ENCODE measurements at regions not wholly inside any gene's neighbourhood (a gene's known extent, or its start where the extent isn't known, plus 50 kb on each side); places are given as distances from the start of the nearest gene placed in this dataset.

DNA sequence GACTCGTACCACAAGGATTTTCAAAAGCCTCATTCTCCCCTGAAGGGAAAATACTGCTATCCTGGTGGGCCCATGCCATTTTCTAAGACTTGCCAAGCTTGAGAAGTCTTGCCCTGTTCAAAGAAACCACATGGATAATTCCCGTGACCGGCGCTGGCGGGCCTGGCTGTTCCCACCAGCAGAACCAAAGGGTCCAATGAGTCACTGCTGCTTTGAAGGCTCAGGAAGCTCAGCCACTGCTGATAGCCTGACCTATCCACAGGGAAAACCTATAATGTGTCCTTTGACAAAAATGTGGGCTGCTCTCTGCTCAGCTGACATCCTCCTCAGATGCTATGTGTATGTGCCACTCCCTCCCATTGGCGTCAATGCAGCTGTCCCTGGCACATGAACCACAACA lies 137.9 kb upstream of the RAB12 start:
- no peak for TF ChIP-seq MYBL2 (CRISPR knock-in tag; IDR thresholded peaks at IDR 0.05)
- TF ChIP-seq, protein P1, sequence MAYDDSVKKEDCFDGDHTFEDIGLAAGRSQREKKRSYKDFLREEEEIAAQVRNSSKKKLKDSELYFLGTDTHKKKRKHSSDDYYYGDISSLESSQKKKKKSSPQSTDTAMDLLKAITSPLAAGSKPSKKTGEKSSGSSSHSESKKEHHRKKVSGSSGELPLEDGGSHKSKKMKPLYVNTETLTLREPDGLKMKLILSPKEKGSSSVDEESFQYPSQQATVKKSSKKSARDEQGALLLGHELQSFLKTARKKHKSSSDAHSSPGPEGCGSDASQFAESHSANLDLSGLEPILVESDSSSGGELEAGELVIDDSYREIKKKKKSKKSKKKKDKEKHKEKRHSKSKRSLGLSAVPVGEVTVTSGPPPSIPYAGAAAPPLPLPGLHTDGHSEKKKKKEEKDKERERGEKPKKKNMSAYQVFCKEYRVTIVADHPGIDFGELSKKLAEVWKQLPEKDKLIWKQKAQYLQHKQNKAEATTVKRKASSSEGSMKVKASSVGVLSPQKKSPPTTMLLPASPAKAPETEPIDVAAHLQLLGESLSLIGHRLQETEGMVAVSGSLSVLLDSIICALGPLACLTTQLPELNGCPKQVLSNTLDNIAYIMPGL (CRISPR knock-in tag; IDR thresholded peaks at IDR 0.05) = no peak
- TF ChIP-seq SP1 (CRISPR knock-in tag; conservative IDR thresholded peaks at IDR 0.05) = no peak
- no peak for TF ChIP-seq ELF4 (CRISPR knock-in tag; IDR thresholded peaks at IDR 0.05; ENCODE audit: low read depth)
- TF ChIP-seq, protein P2, sequence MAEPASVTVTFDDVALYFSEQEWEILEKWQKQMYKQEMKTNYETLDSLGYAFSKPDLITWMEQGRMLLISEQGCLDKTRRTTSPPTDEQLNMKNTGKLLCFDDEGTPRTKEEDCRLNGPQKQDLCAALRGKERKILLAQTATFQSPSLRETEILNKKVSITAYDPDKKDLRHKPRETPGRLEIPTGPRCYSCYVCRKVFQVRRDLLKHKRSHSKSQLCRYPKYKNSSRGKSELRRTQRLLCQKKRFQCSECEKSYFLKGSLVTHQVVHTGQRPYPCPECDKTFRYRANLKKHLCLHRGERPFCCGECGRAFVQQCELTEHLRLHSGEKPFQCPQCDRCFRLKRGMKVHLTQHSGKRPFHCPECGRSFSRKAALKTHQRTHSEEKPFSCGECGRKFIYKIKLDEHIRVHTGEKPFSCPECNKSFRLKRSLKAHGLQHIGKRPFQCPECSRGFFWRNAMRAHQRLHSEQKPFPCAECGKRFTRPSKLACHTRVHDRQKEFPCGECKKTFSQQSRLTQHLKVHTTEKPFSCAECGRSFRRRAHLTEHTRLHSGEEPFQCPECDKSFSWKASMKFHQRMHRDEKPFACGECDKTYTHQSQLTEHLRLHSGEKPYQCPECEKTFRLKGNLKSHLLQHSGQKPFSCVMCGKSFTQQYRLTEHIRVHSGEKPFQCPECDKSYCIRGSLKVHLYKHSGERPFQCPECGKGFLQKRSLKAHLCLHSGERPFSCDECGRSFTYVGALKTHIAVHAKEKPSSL (CRISPR knock-in tag; conservative IDR thresholded peaks at IDR 0.05) = no peak
- no peak for TF ChIP-seq HMGA2 (CRISPR knock-in tag; IDR thresholded peaks at IDR 0.05)
- TF ChIP-seq ZNF416 (CRISPR knock-in tag; IDR thresholded peaks at IDR 0.05) = no peak
- TF ChIP-seq, protein P3, sequence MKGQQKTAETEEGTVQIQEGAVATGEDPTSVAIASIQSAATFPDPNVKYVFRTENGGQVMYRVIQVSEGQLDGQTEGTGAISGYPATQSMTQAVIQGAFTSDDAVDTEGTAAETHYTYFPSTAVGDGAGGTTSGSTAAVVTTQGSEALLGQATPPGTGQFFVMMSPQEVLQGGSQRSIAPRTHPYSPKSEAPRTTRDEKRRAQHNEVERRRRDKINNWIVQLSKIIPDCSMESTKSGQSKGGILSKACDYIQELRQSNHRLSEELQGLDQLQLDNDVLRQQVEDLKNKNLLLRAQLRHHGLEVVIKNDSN (CRISPR knock-in tag; IDR thresholded peaks at IDR 0.05) = no peak
- TF ChIP-seq, protein P4, sequence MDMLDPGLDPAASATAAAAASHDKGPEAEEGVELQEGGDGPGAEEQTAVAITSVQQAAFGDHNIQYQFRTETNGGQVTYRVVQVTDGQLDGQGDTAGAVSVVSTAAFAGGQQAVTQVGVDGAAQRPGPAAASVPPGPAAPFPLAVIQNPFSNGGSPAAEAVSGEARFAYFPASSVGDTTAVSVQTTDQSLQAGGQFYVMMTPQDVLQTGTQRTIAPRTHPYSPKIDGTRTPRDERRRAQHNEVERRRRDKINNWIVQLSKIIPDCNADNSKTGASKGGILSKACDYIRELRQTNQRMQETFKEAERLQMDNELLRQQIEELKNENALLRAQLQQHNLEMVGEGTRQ (CRISPR knock-in tag; IDR thresholded peaks at IDR 0.05) = no peak
- no peak for TF ChIP-seq IRF2 (CRISPR knock-in tag; IDR thresholded peaks at IDR 0.05; ENCODE audit: borderline replicate concordance, low read depth)
- TF ChIP-seq, protein P5, sequence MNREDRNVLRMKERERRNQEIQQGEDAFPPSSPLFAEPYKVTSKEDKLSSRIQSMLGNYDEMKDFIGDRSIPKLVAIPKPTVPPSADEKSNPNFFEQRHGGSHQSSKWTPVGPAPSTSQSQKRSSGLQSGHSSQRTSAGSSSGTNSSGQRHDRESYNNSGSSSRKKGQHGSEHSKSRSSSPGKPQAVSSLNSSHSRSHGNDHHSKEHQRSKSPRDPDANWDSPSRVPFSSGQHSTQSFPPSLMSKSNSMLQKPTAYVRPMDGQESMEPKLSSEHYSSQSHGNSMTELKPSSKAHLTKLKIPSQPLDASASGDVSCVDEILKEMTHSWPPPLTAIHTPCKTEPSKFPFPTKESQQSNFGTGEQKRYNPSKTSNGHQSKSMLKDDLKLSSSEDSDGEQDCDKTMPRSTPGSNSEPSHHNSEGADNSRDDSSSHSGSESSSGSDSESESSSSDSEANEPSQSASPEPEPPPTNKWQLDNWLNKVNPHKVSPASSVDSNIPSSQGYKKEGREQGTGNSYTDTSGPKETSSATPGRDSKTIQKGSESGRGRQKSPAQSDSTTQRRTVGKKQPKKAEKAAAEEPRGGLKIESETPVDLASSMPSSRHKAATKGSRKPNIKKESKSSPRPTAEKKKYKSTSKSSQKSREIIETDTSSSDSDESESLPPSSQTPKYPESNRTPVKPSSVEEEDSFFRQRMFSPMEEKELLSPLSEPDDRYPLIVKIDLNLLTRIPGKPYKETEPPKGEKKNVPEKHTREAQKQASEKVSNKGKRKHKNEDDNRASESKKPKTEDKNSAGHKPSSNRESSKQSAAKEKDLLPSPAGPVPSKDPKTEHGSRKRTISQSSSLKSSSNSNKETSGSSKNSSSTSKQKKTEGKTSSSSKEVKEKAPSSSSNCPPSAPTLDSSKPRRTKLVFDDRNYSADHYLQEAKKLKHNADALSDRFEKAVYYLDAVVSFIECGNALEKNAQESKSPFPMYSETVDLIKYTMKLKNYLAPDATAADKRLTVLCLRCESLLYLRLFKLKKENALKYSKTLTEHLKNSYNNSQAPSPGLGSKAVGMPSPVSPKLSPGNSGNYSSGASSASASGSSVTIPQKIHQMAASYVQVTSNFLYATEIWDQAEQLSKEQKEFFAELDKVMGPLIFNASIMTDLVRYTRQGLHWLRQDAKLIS (CRISPR knock-in tag; IDR thresholded peaks at IDR 0.05; ENCODE audit: borderline replicate concordance) = no peak
- no peak for TF ChIP-seq OVOL2 (CRISPR knock-in tag; IDR thresholded peaks at IDR 0.05; ENCODE audit: borderline replicate concordance)
- TF ChIP-seq FOXK1 (CRISPR knock-in tag; IDR thresholded peaks at IDR 0.05) = no peak
- TF ChIP-seq NFATC4 (CRISPR knock-in tag; IDR thresholded peaks at IDR 0.05) = no peak
- TF ChIP-seq PRRX2 (CRISPR knock-in tag; IDR thresholded peaks at IDR 0.05) = no peak
- TF ChIP-seq MXD4 (CRISPR knock-in tag; IDR thresholded peaks at IDR 0.05; ENCODE audit: borderline replicate concordance) = no peak
- TF ChIP-seq, protein P6, sequence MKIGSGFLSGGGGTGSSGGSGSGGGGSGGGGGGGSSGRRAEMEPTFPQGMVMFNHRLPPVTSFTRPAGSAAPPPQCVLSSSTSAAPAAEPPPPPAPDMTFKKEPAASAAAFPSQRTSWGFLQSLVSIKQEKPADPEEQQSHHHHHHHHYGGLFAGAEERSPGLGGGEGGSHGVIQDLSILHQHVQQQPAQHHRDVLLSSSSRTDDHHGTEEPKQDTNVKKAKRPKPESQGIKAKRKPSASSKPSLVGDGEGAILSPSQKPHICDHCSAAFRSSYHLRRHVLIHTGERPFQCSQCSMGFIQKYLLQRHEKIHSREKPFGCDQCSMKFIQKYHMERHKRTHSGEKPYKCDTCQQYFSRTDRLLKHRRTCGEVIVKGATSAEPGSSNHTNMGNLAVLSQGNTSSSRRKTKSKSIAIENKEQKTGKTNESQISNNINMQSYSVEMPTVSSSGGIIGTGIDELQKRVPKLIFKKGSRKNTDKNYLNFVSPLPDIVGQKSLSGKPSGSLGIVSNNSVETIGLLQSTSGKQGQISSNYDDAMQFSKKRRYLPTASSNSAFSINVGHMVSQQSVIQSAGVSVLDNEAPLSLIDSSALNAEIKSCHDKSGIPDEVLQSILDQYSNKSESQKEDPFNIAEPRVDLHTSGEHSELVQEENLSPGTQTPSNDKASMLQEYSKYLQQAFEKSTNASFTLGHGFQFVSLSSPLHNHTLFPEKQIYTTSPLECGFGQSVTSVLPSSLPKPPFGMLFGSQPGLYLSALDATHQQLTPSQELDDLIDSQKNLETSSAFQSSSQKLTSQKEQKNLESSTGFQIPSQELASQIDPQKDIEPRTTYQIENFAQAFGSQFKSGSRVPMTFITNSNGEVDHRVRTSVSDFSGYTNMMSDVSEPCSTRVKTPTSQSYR (CRISPR knock-in tag; IDR thresholded peaks at IDR 0.05) = no peak
- TF ChIP-seq, protein P7, sequence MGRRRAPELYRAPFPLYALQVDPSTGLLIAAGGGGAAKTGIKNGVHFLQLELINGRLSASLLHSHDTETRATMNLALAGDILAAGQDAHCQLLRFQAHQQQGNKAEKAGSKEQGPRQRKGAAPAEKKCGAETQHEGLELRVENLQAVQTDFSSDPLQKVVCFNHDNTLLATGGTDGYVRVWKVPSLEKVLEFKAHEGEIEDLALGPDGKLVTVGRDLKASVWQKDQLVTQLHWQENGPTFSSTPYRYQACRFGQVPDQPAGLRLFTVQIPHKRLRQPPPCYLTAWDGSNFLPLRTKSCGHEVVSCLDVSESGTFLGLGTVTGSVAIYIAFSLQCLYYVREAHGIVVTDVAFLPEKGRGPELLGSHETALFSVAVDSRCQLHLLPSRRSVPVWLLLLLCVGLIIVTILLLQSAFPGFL (CRISPR knock-in tag; IDR thresholded peaks at IDR 0.05; ENCODE audit: borderline replicate concordance) = no peak
- TF ChIP-seq NR3C1 (CRISPR knock-in tag; conservative IDR thresholded peaks at IDR 0.05; ENCODE audit: low read depth) = no peak
- peaks cover 8% of the 10 kb centered on the region; the same call in 1 of the 2 replicates for H3K4me1 Mint-ChIP-seq
- ATAC-seq = no peak
- H3K27me3 Mint-ChIP-seq (ENCODE audit: low read depth) = no peaks in the 10 kb centered on the region; the same call in 1 of the 2 replicates
- H3K4me3 Mint-ChIP-seq = no peak overlapping the region
- no peaks in the 10 kb centered on the region for H3K9me3 Mint-ChIP-seq
- no peak overlapping the region for H3K27ac Mint-ChIP-seq
- no peaks in the 10 kb centered on the region for H3K36me3 Mint-ChIP-seq
- POLR2A ChIA-PET = no interaction called here
- DNase-seq (ENCODE audit: low spot score) = no peak
- CTCF ChIA-PET = interaction anchor here (6.0 kb wide), 1 partner anchor 8 kb away, joined by 63 read pairs; no protein-coding TSS in a partner anchor
